ENCODE measurements at regions not wholly inside any gene's neighbourhood (a gene's known extent, or its start where the extent isn't known, plus 50 kb on each side); places are given as distances from the start of the nearest gene placed in this dataset.

GRCh38 chr5:123755653-123756317 lies 243.8 kb downstream of the CSNK1G3 start:
- in situ Hi-C loops (cut with HindIII; ENCODE audit: low pct_ligation_motif_present, low sequenced_read_pairs) = no loop called here
- H3K27ac ChIP-seq = peak overlapping the region; percentile 72
- TF ChIP-seq CTCF (IDR thresholded peaks at IDR 0.05; ENCODE audit: low read depth, low read length, missing control alignments) = no peak
- peak; percentile 81 for DNase-seq
- H3K27me3 ChIP-seq (replicated peaks) = no peaks in the 10 kb centered on the region
- H3K4me3 ChIP-seq (ENCODE audit: low read depth, low read length) = no peak overlapping the region
- H3K36me3 ChIP-seq (replicated peaks) = no peaks in the 10 kb centered on the region

- no peaks in the 10 kb centered on the region for H3K27me3 ChIP-seq (replicated peaks)
- DNase-seq = peak; percentile 14
- peak overlapping the region; percentile 72 for H3K27ac ChIP-seq
- H3K4me3 ChIP-seq (ENCODE audit: low read depth, low read length) = no peak overlapping the region
- TF ChIP-seq CTCF (IDR thresholded peaks at IDR 0.05; ENCODE audit: low read depth, low read length, missing control alignments) = no peak
- in situ Hi-C loops (cut with HindIII; ENCODE audit: low pct_ligation_motif_present, low sequenced_read_pairs) = no loop called here
- H3K36me3 ChIP-seq (replicated peaks) = no peaks in the 10 kb centered on the region
Measured at GRCh38 chr5:123754908-123755307, 242.9 kb downstream of the CSNK1G3 start.

- Histone ChIP-seq H3K27me3 (replicated peaks) (no peaks in the 10 kb centered on the region), H3K4me3 (ENCODE audit: low read depth, low read length) (no peak overlapping the region), H3K27ac (peak overlapping the region; percentile 72), H3K36me3 (replicated peaks) (no peaks in the 10 kb centered on the region)
- TF ChIP-seq CTCF (IDR thresholded peaks at IDR 0.05; ENCODE audit: low read depth, low read length, missing control alignments) = no peak
- DNase-seq = peak; percentile 26
- in situ Hi-C loops (cut with HindIII; ENCODE audit: low pct_ligation_motif_present, low sequenced_read_pairs) = no loop called here
Measured at GRCh38 chr5:123753937-123754891, 242.2 kb downstream of the CSNK1G3 start.

- no peaks in the 10 kb centered on the region for H3K27me3 ChIP-seq (replicated peaks)
- H3K4me3 ChIP-seq (ENCODE audit: low read depth, low read length) = no peak overlapping the region
- in situ Hi-C loops (cut with HindIII; ENCODE audit: low pct_ligation_motif_present, low sequenced_read_pairs) = no loop called here
- no peak for TF ChIP-seq CTCF (IDR thresholded peaks at IDR 0.05; ENCODE audit: low read depth, low read length, missing control alignments)
- no peak for DNase-seq
- H3K36me3 ChIP-seq (replicated peaks) = no peaks in the 10 kb centered on the region
- peak overlapping the region; percentile 85 for H3K27ac ChIP-seq
Measured at GRCh38 chr5:123753180-123753936, 241.4 kb downstream of the CSNK1G3 start.

- TF ChIP-seq CTCF (IDR thresholded peaks at IDR 0.05; ENCODE audit: low read depth, low read length, missing control alignments) = no peak
- no peaks in the 10 kb centered on the region for H3K27me3 ChIP-seq (replicated peaks)
- no peak overlapping the region for H3K4me3 ChIP-seq (ENCODE audit: low read depth, low read length)
- peak overlapping the region; percentile 85 for H3K27ac ChIP-seq
- DNase-seq = peak; percentile 81
- no peaks in the 10 kb centered on the region for H3K36me3 ChIP-seq (replicated peaks)
- in situ Hi-C loops (cut with HindIII; ENCODE audit: low pct_ligation_motif_present, low sequenced_read_pairs) = no loop called here
Measured at GRCh38 chr5:123752552-123753179, 240.7 kb downstream of the CSNK1G3 start.
